H9 (cell line): ENCODE measurements at regions not wholly inside any gene's neighbourhood (a gene's known extent, or its start where the extent isn't known, plus 50 kb on each side); places are given as distances from the start of the nearest gene placed in this dataset.

Source experiments
- DNase-seq: peaks from one replicate; pipeline ENCODE4 v3.0.0-alpha.2; 2017
- H2AFZ ChIP-seq: one replicate; pipeline ENCODE4 v1.6.1; 2013; ENCODE audit warnings: mild to moderate bottlenecking, low read length, control low read depth, moderate library complexity
- H2AK5ac ChIP-seq: 2 replicates; pipeline ENCODE4 v1.6.1; 2013; ENCODE audit warnings: low read length, control low read depth, mixed read lengths; ENCODE audit not compliant: insufficient read length
- H2BK120ac ChIP-seq: one replicate; pipeline ENCODE4 v1.6.1; 2013; ENCODE audit warnings: low read depth, mild to moderate bottlenecking, low read length, control low read depth, inconsistent platforms; ENCODE audit not compliant: poor library complexity, severe bottlenecking
- H2BK12ac ChIP-seq: 2 replicates; pipeline ENCODE4 v1.6.1; 2013; ENCODE audit warnings: low read length, control low read depth, mixed read lengths, low read depth; ENCODE audit not compliant: insufficient read length
- H2BK15ac ChIP-seq: 2 replicates; pipeline ENCODE4 v1.6.1; 2013; ENCODE audit warnings: low read depth, low read length, control low read depth
- H2BK20ac ChIP-seq: one replicate; pipeline ENCODE4 v1.6.1; 2013; ENCODE audit warnings: low read depth, mild to moderate bottlenecking, low read length, control low read depth, inconsistent platforms; ENCODE audit not compliant: poor library complexity, severe bottlenecking
- H2BK5ac ChIP-seq: 2 replicates; pipeline ENCODE4 v1.6.1; 2013; ENCODE audit warnings: low read length, control low read depth, mixed read lengths; ENCODE audit not compliant: insufficient read length
- H3K14ac ChIP-seq: 2 replicates; pipeline ENCODE4 v1.6.1; 2013; ENCODE audit warnings: low read length, control low read depth; ENCODE audit not compliant: insufficient read depth
- H3K18ac ChIP-seq: 2 replicates; pipeline ENCODE4 v1.6.1; 2013; ENCODE audit warnings: low read depth, mild to moderate bottlenecking, mixed read lengths, low read length, control low read depth; ENCODE audit not compliant: insufficient read length
- H3K23ac ChIP-seq: 2 replicates; pipeline ENCODE4 v1.6.1; 2013; ENCODE audit warnings: low read length, control low read depth, mixed read lengths, low read depth; ENCODE audit not compliant: insufficient read length
- H3K23me2 ChIP-seq: 2 replicates; pipeline ENCODE4 v1.6.1; 2013; ENCODE audit warnings: low read depth, mild to moderate bottlenecking, mixed read lengths, low read length, control low read depth; ENCODE audit not compliant: insufficient read length, poor library complexity, severe bottlenecking
- H3K27ac ChIP-seq: 2 replicates; pipeline ENCODE4 v1.5.1; 2013; ENCODE audit warnings: low read length, control low read depth, mixed read lengths, low read depth; ENCODE audit not compliant: insufficient read length
- H3K27me3 ChIP-seq: 2 replicates; pipeline ENCODE4 v1.6.1; 2013; ENCODE audit warnings: low read length, control low read depth, inconsistent platforms; ENCODE audit not compliant: insufficient read depth
- H3K4ac ChIP-seq: 2 replicates; pipeline ENCODE4 v1.6.1; 2013; ENCODE audit warnings: low read depth, mild to moderate bottlenecking, control low read depth, inconsistent platforms, low read length, moderate library complexity
- H3K4me1 ChIP-seq: 2 replicates; pipeline ENCODE4 v1.6.1; 2013; ENCODE audit warnings: low read length, control low read depth, inconsistent platforms; ENCODE audit not compliant: insufficient read depth
- H3K4me2 ChIP-seq: 2 replicates; pipeline ENCODE4 v1.6.1; 2013; ENCODE audit warnings: low read length, control low read depth, mixed read lengths; ENCODE audit not compliant: insufficient read length, insufficient read depth
- H3K56ac ChIP-seq: 2 replicates; pipeline ENCODE4 v1.6.1; 2013; ENCODE audit warnings: low read depth, mild to moderate bottlenecking, mixed read lengths, low read length, control low read depth; ENCODE audit not compliant: insufficient read length
- H3K79me1 ChIP-seq: 2 replicates; pipeline ENCODE4 v1.6.1; 2013; ENCODE audit warnings: low read depth, mild to moderate bottlenecking, moderate library complexity, low read length, control low read depth, inconsistent platforms; ENCODE audit not compliant: insufficient read depth, poor library complexity, severe bottlenecking
- H3K79me2 ChIP-seq: 2 replicates; pipeline ENCODE4 v1.6.1; 2013; ENCODE audit warnings: low read length, control low read depth, inconsistent platforms; ENCODE audit not compliant: insufficient read depth
- H3K9ac ChIP-seq: 2 replicates; pipeline ENCODE4 v1.6.1; 2013; ENCODE audit warnings: low read length, control low read depth, mixed read lengths; ENCODE audit not compliant: insufficient read length; ENCODE audit errors: extremely low read depth
- H3K9me3 ChIP-seq: one replicate; pipeline ENCODE4 v1.6.1; 2013; ENCODE audit warnings: low read depth, low read length, inconsistent platforms; ENCODE audit not compliant: control insufficient read depth
- H3T11ph ChIP-seq: one replicate; pipeline ENCODE4 v1.6.1; 2013; ENCODE audit warnings: mild to moderate bottlenecking, low read length, control low read depth, inconsistent platforms
- H4K20me1 ChIP-seq: one replicate; pipeline ENCODE4 v1.6.1; 2013; ENCODE audit not compliant: control insufficient read depth, insufficient read length, insufficient read depth
- H4K5ac ChIP-seq: 2 replicates; pipeline ENCODE4 v1.6.1; 2013; ENCODE audit warnings: low read depth, mild to moderate bottlenecking, mixed read lengths, low read length, control low read depth; ENCODE audit not compliant: insufficient read length
- H4K8ac ChIP-seq: replicated peaks from 2 replicates; pipeline ENCODE4 v1.6.1; 2013; ENCODE audit warnings: low read length, control low read depth, mixed read lengths, low read depth; ENCODE audit not compliant: insufficient read length
- H4K91ac ChIP-seq: 2 replicates; pipeline ENCODE4 v1.6.1; 2013; ENCODE audit warnings: low read depth, mild to moderate bottlenecking, moderate library complexity, mixed read lengths, low read length, control low read depth; ENCODE audit not compliant: insufficient read length
- H3K27ac Mint-ChIP-seq, 3 experiments: 2 replicates in 2 of 3; 3 replicates in 1 of 3; pipeline ENCODE4 v1.8.0; 2020 to 2021; ENCODE audit warnings: mixed read lengths in 3 of 3, mild to moderate bottlenecking in 1 of 3, moderate library complexity in 1 of 3
- H3K27me3 Mint-ChIP-seq: 2 replicates; pipeline ENCODE4 v1.8.0; 2021; ENCODE audit warnings: low read depth, mild to moderate bottlenecking, moderate library complexity, mixed read lengths
- H3K36me3 Mint-ChIP-seq, 3 experiments: 2 replicates in 2 of 3; 3 replicates in 1 of 3; pipeline ENCODE4 v1.8.0; 2020 to 2021; ENCODE audit warnings: low read depth in 3 of 3, mixed read lengths in 3 of 3; ENCODE audit not compliant: insufficient read depth in 1 of 3
- H3K4me1 Mint-ChIP-seq, 2 experiments: 2 replicates each; pipeline ENCODE4 v1.8.0; 2020; ENCODE audit warnings: mixed read lengths in 2 of 2
- H3K4me3 Mint-ChIP-seq, 2 experiments: 2 replicates in 1 of 2; 3 replicates in 1 of 2; pipeline ENCODE4 v1.8.0; 2020 to 2021; ENCODE audit warnings: mild to moderate bottlenecking in 2 of 2, mixed read lengths in 2 of 2, moderate library complexity in 1 of 2
- H3K9me3 Mint-ChIP-seq, 2 experiments: 2 replicates in 1 of 2; 3 replicates in 1 of 2; pipeline ENCODE4 v1.8.0; 2020; ENCODE audit warnings: mild to moderate bottlenecking in 2 of 2, mixed read lengths in 2 of 2, moderate library complexity in 1 of 2
- CTCF ChIP-seq: fragments of 200-600 bp; sonication (generic); conservative IDR thresholded peaks from 3 replicates; pipeline ENCODE4 v1.8.0; 2021; ENCODE audit warnings: antibody characterized with exemption, mild to moderate bottlenecking

- no peak overlapping the region for H2BK20ac ChIP-seq
- Mint-ChIP-seq H3K4me1 (peaks cover 24% of the 10 kb centered on the region in 2 experiments), H3K36me3 (peaks cover 0 to 2% (median 0%) of the 10 kb centered on the region in 3 experiments; a peak in 5 of 7 replicates), H3K27ac (no peak overlapping the region), H3K4me3 (no peak overlapping the region), H3K27me3 (peaks cover 5% of the 10 kb centered on the region), H3K9me3 (peaks cover 0 to 5% of the 10 kb centered on the region in 2 experiments; a peak in 3 of 5 replicates)
- H3K23me2 ChIP-seq = no peaks in the 10 kb centered on the region
- H2BK5ac ChIP-seq = no peak overlapping the region
- H3K9me3 ChIP-seq = no peaks in the 10 kb centered on the region
- H4K8ac ChIP-seq = no peak overlapping the region
- H3K27me3 ChIP-seq = no peaks in the 10 kb centered on the region
- H3T11ph ChIP-seq = no peak overlapping the region
- H2AFZ ChIP-seq = no peak overlapping the region
- no peak for DNase-seq
- no peak overlapping the region for H2BK120ac ChIP-seq
- H2BK12ac ChIP-seq = no peak overlapping the region
- H3K56ac ChIP-seq = no peak overlapping the region
- no peak overlapping the region for H3K4ac ChIP-seq
- no peak overlapping the region for H3K9ac ChIP-seq
- H3K14ac ChIP-seq = no peak overlapping the region
- no peak overlapping the region for H2BK15ac ChIP-seq
- H3K79me2 ChIP-seq = no peaks in the 10 kb centered on the region
- H3K23ac ChIP-seq = no peak overlapping the region
- H2AK5ac ChIP-seq = no peak overlapping the region
- no peak overlapping the region for H3K18ac ChIP-seq
- TF ChIP-seq CTCF = no peak
- no peak overlapping the region for H4K5ac ChIP-seq
- no peak overlapping the region for H3K4me2 ChIP-seq
- peaks cover 7% of the 10 kb centered on the region; the same call in 1 of the 2 replicates for H3K4me1 ChIP-seq
- no peak overlapping the region for H3K27ac ChIP-seq
- no peaks in the 10 kb centered on the region for H3K79me1 ChIP-seq
- H4K91ac ChIP-seq = no peak overlapping the region
- no peaks in the 10 kb centered on the region for H4K20me1 ChIP-seq
Measured at GRCh38 chr10:88047579-88047978, 184.2 kb downstream of the PTEN start.
